NCI-H82 (cell line): ENCODE measurements at regions not wholly inside any gene's neighbourhood (a gene's known extent, or its start where the extent isn't known, plus 50 kb on each side); places are given as distances from the start of the nearest gene placed in this dataset.

Experiments
- DNase-seq: peaks from one replicate; lab custom pipeline; 2025; lab: John Stamatoyannopoulos, UW

GRCh38 chr6:4405621-4406212 lies 270.3 kb upstream of the ECI2 start:
- DNase-seq: peak; percentile 86

GRCh38 chr6:4404415-4404814 lies 269.0 kb upstream of the ECI2 start:
- DNase-seq: no peak

- no peak for DNase-seq
Observed at GRCh38 chr6:4403828-4404227, 268.5 kb upstream of the ECI2 start.

GRCh38 chr6:4403023-4403752 lies 267.8 kb upstream of the ECI2 start:
- DNase-seq: no peak

GRCh38 chr6:4402477-4402976 lies 267.2 kb upstream of the ECI2 start:
- DNase-seq: no peak

- no peak for DNase-seq
Observed at GRCh38 chr6:4401408-4402368, 266.3 kb upstream of the ECI2 start.

- no peak for DNase-seq
Observed at GRCh38 chr6:4399656-4400055, 264.3 kb upstream of the ECI2 start.

- no peak for DNase-seq
Observed at GRCh38 chr6:4398791-4399190, 263.4 kb upstream of the ECI2 start.

GRCh38 chr6:4397307-4397706 lies 261.9 kb upstream of the ECI2 start:
- DNase-seq: no peak

GRCh38 chr6:4396044-4396443 lies 260.7 kb upstream of the ECI2 start:
- no peak for DNase-seq

GRCh38 chr6:4395386-4395785 lies 260.0 kb upstream of the ECI2 start:
- no peak for DNase-seq

GRCh38 chr6:4394786-4395185 lies 259.4 kb upstream of the ECI2 start:
- no peak for DNase-seq

- no peak for DNase-seq
Observed at GRCh38 chr6:4388675-4389074, 253.3 kb upstream of the ECI2 start.

GRCh38 chr6:4384656-4385055 lies 249.3 kb upstream of the ECI2 start:
- DNase-seq: no peak

- no peak for DNase-seq
Observed at GRCh38 chr6:4383910-4384638, 248.7 kb upstream of the ECI2 start.

- no peak for DNase-seq
Observed at GRCh38 chr6:4382362-4382853, 247.0 kb upstream of the ECI2 start.

- no peak for DNase-seq
Observed at GRCh38 chr6:4381381-4381780, 246.0 kb upstream of the ECI2 start.

- DNase-seq: no peak
Observed at GRCh38 chr6:4380881-4381281, 245.5 kb upstream of the ECI2 start.

- DNase-seq: no peak
Observed at GRCh38 chr6:4379958-4380357, 244.6 kb upstream of the ECI2 start.

- no peak for DNase-seq
Observed at GRCh38 chr6:4378319-4378996, 243.1 kb upstream of the ECI2 start.

GRCh38 chr6:4377603-4378002 lies 242.2 kb upstream of the ECI2 start:
- no peak for DNase-seq
